Mammary epithelial cell (primary cell): ENCODE measurements at regions not wholly inside any gene's neighbourhood (a gene's known extent, or its start where the extent isn't known, plus 50 kb on each side); places are given as distances from the start of the nearest gene placed in this dataset.

Source experiments
- CTCF ChIP-seq, 2 donors: IDR thresholded peaks in 1 of 2; conservative IDR thresholded peaks in 1 of 2; 2 replicates each; pipeline ENCODE4 v1.5.1; 2011 to 2012; ENCODE audit warnings: inconsistent platforms in 2 of 2, low read length in 2 of 2, mild to moderate bottlenecking in 2 of 2, control low read depth in 1 of 2, low read depth in 1 of 2; ENCODE audit not compliant: insufficient read depth in 1 of 2; ENCODE audit errors: extremely low read depth in 1 of 2
- EZH2 ChIP-seq: IDR thresholded peaks from 2 replicates; pipeline ENCODE4 v1.6.1; 2012; ENCODE audit warnings: low read length, inconsistent platforms, borderline replicate concordance

- TF ChIP-seq CTCF (conservative IDR thresholded peaks at IDR 0.05 in 1 of 2, IDR thresholded peaks at IDR 0.05 in 1 of 2; ENCODE audit: extremely low read depth in 1 of 2, insufficient read depth in 1 of 2, low read depth in 1 of 2, low read length in 2 of 2): no peak
- no peak for TF ChIP-seq EZH2
Observed at GRCh38 chr16:63337264-63337663, 1301.0 kb upstream of the CDH8 start.
